Activated CD8-positive, alpha-beta T cell treated with anti-CD3 and anti-CD28 coated beads for 36 hours (primary cell): ENCODE measurements at regions not wholly inside any gene's neighbourhood (a gene's known extent, or its start where the extent isn't known, plus 50 kb on each side); places are given as distances from the start of the nearest gene placed in this dataset.

Source experiments
- ATAC-seq: fragments of 200-7000 bp; cut with Tn5 transposase; one replicate; pipeline ENCODE4 v1.10.0; 2021; ENCODE audit warnings: mild to moderate bottlenecking, moderate library complexity
- CTCF ChIA-PET: fragments of 350-600 bp; sonication (Branson Sonifier 250); formaldehyde crosslinking; loops from one replicate; lab custom pipeline; 2021; ENCODE audit warnings: antibody characterized with exemption; lab: Charles Lee
- POLR2A ChIA-PET: fragments of 350-600 bp; sonication (Branson Sonifier 250); formaldehyde crosslinking; loops from one replicate; lab custom pipeline; 2021; ENCODE audit warnings: antibody characterized with exemption; lab: Charles Lee
- DNase-seq: peaks from one replicate; pipeline ENCODE4 v3.0.0-alpha.2; 2020
- H3K27ac Mint-ChIP-seq: one replicate; pipeline ENCODE4 v1.8.0; 2021; ENCODE audit warnings: mild to moderate bottlenecking, mixed read lengths
- H3K27me3 Mint-ChIP-seq: one replicate; pipeline ENCODE4 v1.8.0; 2021; ENCODE audit warnings: mixed read lengths
- H3K36me3 Mint-ChIP-seq: one replicate; pipeline ENCODE4 v1.8.0; 2021; ENCODE audit warnings: low read depth, mixed read lengths
- H3K4me1 Mint-ChIP-seq: one replicate; pipeline ENCODE4 v1.8.0; 2021; ENCODE audit warnings: low read depth, mixed read lengths
- H3K4me3 Mint-ChIP-seq: one replicate; pipeline ENCODE4 v1.8.0; 2021; ENCODE audit warnings: mild to moderate bottlenecking, moderate library complexity, mixed read lengths
- H3K9me3 Mint-ChIP-seq: one replicate; pipeline ENCODE4 v1.8.0; 2021; ENCODE audit warnings: mixed read lengths
- CTCF ChIP-seq: fragments of 200-600 bp; IDR thresholded peaks from one replicate; pipeline ENCODE4 v1.8.0; 2022; ENCODE audit warnings: antibody characterized with exemption, mild to moderate bottlenecking
- intact Hi-C: fragments of 100-400 bp; cut with micrococcal nuclease; formaldehyde crosslinking; loops from one replicate; pipeline ENCODE4 v1.10.0; 2022

- ATAC-seq, result no peak
- POLR2A ChIA-PET, result no interaction called here
- intact Hi-C loops, result no loop called here
- Mint-ChIP-seq H3K9me3 (peaks cover 4% of the 10 kb centered on the region), H3K4me3 (no peak overlapping the region), H3K4me1 (no peaks in the 10 kb centered on the region), H3K27me3 (no peaks in the 10 kb centered on the region), H3K36me3 (no peaks in the 10 kb centered on the region), H3K27ac (no peak overlapping the region)
- no peak for DNase-seq
- no peak for TF ChIP-seq CTCF
- CTCF ChIA-PET, result no interaction called here
Measured at GRCh38 chr3:22360970-22361369, 610.0 kb upstream of the ZNF385D start.

- CTCF ChIA-PET, result no interaction called here
- Mint-ChIP-seq H3K4me3 (no peak overlapping the region), H3K4me1 (no peaks in the 10 kb centered on the region), H3K27ac (no peak overlapping the region), H3K27me3 (no peaks in the 10 kb centered on the region), H3K9me3 (peaks cover 4% of the 10 kb centered on the region), H3K36me3 (no peaks in the 10 kb centered on the region)
- POLR2A ChIA-PET, result no interaction called here
- intact Hi-C loops, result no loop called here
- ATAC-seq (no peak), DNase-seq (no peak)
- no peak for TF ChIP-seq CTCF
Measured at GRCh38 chr3:22361521-22361920, 610.5 kb upstream of the ZNF385D start.

GRCh38 chr3:22364851-22365250 is 613.8 kb upstream of the ZNF385D start:
- Mint-ChIP-seq H3K9me3 (peaks cover 6% of the 10 kb centered on the region), H3K4me1 (no peaks in the 10 kb centered on the region), H3K4me3 (no peak overlapping the region), H3K27me3 (peaks cover 1% of the 10 kb centered on the region), H3K27ac (no peak overlapping the region), H3K36me3 (no peaks in the 10 kb centered on the region)
- CTCF ChIA-PET, result no interaction called here
- no peak for TF ChIP-seq CTCF
- intact Hi-C loops, result no loop called here
- no peak for ATAC-seq
- DNase-seq, result no peak
- POLR2A ChIA-PET, result no interaction called here

- ChIA-PET CTCF (no interaction called here), POLR2A (no interaction called here)
- no peak for ATAC-seq
- intact Hi-C loops, result no loop called here
- Mint-ChIP-seq H3K9me3 (peaks cover 8% of the 10 kb centered on the region), H3K4me3 (no peak overlapping the region), H3K4me1 (peaks cover 4% of the 10 kb centered on the region), H3K36me3 (no peaks in the 10 kb centered on the region), H3K27me3 (peaks cover 14% of the 10 kb centered on the region), H3K27ac (no peak overlapping the region)
- DNase-seq, result no peak
- TF ChIP-seq CTCF, result no peak
Measured at GRCh38 chr3:22366781-22367180, 615.8 kb upstream of the ZNF385D start.

GRCh38 chr3:22371036-22371435 is 620.0 kb upstream of the ZNF385D start:
- Mint-ChIP-seq H3K27me3 (peaks cover 27% of the 10 kb centered on the region), H3K27ac (no peak overlapping the region), H3K4me1 (peaks cover 4% of the 10 kb centered on the region), H3K9me3 (peaks cover 3% of the 10 kb centered on the region), H3K36me3 (no peaks in the 10 kb centered on the region), H3K4me3 (no peak overlapping the region)
- no peak for DNase-seq
- ATAC-seq, result no peak
- POLR2A ChIA-PET, result no interaction called here
- CTCF ChIA-PET, result interaction anchor here (0.7 kb wide), 1 partner anchor 8 kb away, joined by 3 read pairs; no protein-coding TSS in a partner anchor
- no peak for TF ChIP-seq CTCF
- intact Hi-C loops, result no loop called here
